ENCODE measurements at regions not wholly inside any gene's neighbourhood (a gene's known extent, or its start where the extent isn't known, plus 50 kb on each side); places are given as distances from the start of the nearest gene placed in this dataset.

GRCh38 chr5:174303437-174304045 lies 258.0 kb downstream of the NSG2 start:
- in situ Hi-C loops (cut with MboI; ENCODE audit: low pct_unique_long_range_greater_than_20kb, low sequenced_read_pairs), result loop anchor here (25.0 kb wide), 1 partner anchor 691 kb away; the partner anchor contains the start of gene BOD1
- DNase-seq, result no peak

DNA sequence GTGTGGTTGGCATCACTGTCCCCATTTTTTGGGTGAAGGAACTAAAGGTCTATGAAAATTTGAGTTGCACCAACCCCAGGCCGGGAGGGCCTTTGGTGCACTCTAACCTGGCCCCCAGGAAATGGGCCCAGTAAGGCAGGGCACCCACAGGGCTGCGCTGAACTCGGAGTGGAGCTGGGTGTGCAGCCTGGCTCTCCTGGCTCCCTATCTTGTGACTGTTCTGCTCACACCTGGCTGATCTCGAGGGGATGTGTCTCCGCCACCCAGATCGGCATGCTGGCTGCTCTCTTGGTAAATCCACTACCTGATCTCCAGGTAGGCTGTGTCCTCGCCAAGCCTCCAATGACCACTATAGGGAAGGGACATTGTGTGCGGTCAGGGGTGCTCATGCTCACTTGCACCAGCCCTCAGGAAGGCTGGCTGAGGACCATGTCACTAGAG lies 259.8 kb downstream of the NSG2 start:
- DNase-seq, result no peak
- in situ Hi-C loops (cut with MboI; ENCODE audit: low pct_unique_long_range_greater_than_20kb, low sequenced_read_pairs), result loop anchor here (25.0 kb wide), 1 partner anchor 693 kb away; the partner anchor contains the start of gene BOD1

DNA sequence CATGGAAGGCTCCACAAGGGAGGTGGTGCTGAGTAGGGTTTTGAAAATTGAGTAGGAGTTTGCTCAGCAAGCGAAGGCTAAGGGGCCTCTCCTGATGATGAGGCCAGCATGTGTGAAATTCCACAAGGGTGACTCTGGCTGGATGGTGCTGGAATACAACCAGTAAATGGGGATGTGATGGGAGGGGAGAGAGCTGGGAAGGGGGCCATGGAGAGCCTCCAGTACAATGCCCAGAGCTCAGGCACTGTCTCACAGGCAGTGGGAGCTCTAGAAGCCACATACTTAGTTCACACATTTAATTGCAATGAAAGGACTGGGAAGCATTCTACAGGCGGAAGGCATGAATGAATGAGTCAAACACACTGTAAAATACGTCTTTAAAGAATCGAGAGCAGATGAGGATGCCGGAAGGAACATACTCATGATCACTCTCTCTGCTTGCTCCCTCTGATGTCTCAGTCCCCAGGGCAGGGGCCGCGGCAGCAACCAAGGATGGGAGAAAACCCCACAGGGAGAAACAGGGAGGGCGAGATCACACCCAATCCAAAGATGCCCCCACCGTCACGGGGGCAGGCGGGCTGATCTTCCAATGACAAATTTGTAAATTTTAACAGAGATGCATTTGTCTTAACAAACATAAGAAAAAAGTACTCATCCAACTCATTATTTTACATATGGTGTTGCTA lies 261.0 kb downstream of the NSG2 start:
- DNase-seq, result no peak

GRCh38 chr5:174307031-174307408 lies 261.5 kb downstream of the NSG2 start:
- DNase-seq, result no peak

More for the DNA sequence above, 261.0 kb downstream of the NSG2 start:
- in situ Hi-C loops (cut with MboI; ENCODE audit: low pct_unique_long_range_greater_than_20kb, low sequenced_read_pairs), result loop anchor here (25.0 kb wide), 1 partner anchor 694 kb away; the partner anchor contains the start of gene BOD1

GRCh38 chr5:174307656-174308271 lies 262.3 kb downstream of the NSG2 start:
- in situ Hi-C loops (cut with MboI; ENCODE audit: low pct_unique_long_range_greater_than_20kb, low sequenced_read_pairs), result loop anchor here (25.0 kb wide), 1 partner anchor 695 kb away; the partner anchor contains the start of gene BOD1
- no peak for DNase-seq

More at GRCh38 chr5:174307031-174307408, 261.5 kb downstream of the NSG2 start:
- in situ Hi-C loops (cut with MboI; ENCODE audit: low pct_unique_long_range_greater_than_20kb, low sequenced_read_pairs), result loop anchor here (25.0 kb wide), 1 partner anchor 695 kb away; the partner anchor contains the start of gene BOD1

- in situ Hi-C loops (cut with MboI; ENCODE audit: low pct_unique_long_range_greater_than_20kb, low sequenced_read_pairs), result loop anchor here (25.0 kb wide), 1 partner anchor 697 kb away; the partner anchor contains the start of gene BOD1
- no peak for DNase-seq
Observed at GRCh38 chr5:174309131-174309795, 263.8 kb downstream of the NSG2 start.

DNA sequence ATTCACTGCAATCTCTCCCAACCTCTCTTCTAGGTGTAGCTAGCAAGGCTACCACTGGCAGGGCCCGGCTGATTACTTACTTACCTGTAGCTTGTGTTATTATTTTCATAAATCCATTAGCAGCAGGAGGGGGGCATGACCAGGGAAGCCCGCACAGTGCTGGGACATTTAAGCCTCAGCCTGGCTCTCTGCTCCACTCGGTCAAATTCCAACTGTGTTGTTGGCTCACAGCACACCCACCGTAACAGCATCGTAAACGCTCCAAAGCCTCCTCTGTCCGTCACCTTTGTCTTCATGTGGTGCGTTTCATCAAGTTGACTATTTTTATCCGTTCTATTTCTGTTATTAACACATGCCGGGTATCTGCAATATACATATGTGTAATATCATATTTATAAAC lies 264.7 kb downstream of the NSG2 start:
- no peak for DNase-seq
- in situ Hi-C loops (cut with MboI; ENCODE audit: low pct_unique_long_range_greater_than_20kb, low sequenced_read_pairs), result loop anchor here (25.0 kb wide), 1 partner anchor 698 kb away; the partner anchor contains the start of gene BOD1

- no peak for DNase-seq
- in situ Hi-C loops (cut with MboI; ENCODE audit: low pct_unique_long_range_greater_than_20kb, low sequenced_read_pairs), result loop anchor here (25.0 kb wide), 1 partner anchor 698 kb away; the partner anchor contains the start of gene BOD1
Observed at GRCh38 chr5:174310706-174311105, 265.2 kb downstream of the NSG2 start.

DNA sequence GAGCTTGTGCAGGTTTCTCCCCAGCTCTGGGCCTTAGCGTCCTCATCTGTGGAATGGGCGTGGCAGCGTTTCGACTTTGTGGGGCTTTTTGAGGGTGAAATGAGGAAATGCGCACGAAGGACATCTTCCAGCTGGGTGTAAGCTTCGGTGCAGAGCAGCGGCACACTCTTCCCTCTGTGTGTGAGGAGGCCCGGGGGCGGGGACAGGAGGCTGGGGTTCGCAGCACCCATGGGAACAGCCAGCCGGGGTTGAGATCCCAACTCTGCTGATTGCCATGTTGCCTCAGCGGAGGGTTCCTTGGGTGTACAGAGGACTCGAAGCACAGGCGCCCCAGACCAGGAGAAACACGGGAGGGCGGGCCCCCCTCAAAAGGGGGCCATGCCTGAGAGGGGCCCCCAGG lies 265.6 kb downstream of the NSG2 start:
- no peak for DNase-seq
- in situ Hi-C loops (cut with MboI; ENCODE audit: low pct_unique_long_range_greater_than_20kb, low sequenced_read_pairs), result loop anchor here (25.0 kb wide), 1 partner anchor 699 kb away; the partner anchor contains the start of gene BOD1

- in situ Hi-C loops (cut with MboI; ENCODE audit: low pct_unique_long_range_greater_than_20kb, low sequenced_read_pairs), result loop anchor here (25.0 kb wide), 1 partner anchor 699 kb away; the partner anchor contains the start of gene BOD1
Observed at GRCh38 chr5:174311531-174312269, 266.2 kb downstream of the NSG2 start.

DNA sequence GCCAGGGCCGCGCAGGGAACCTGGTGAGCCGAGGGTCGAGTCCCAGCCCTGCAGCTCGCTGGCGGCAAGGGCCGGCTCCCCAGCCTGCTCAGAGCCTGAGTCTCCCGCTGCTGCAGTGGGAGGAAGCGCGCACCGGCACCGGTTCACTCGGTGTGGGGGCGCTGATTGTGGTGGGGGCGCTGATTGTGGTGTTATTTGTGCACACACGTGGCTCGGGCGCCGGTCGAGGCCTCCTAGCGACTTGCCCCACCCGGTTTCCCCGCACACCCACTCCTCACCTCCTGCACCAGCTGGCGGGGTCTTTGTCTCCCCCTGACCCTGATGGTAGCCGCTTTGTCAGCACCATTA lies 266.7 kb downstream of the NSG2 start:
- no peak for DNase-seq
- in situ Hi-C loops (cut with MboI; ENCODE audit: low pct_unique_long_range_greater_than_20kb, low sequenced_read_pairs), result loop anchor here (25.0 kb wide), 1 partner anchor 700 kb away; the partner anchor contains the start of gene BOD1

More at GRCh38 chr5:174311531-174312269, 266.2 kb downstream of the NSG2 start:
- DNase-seq, result peak; percentile 58

DNA sequence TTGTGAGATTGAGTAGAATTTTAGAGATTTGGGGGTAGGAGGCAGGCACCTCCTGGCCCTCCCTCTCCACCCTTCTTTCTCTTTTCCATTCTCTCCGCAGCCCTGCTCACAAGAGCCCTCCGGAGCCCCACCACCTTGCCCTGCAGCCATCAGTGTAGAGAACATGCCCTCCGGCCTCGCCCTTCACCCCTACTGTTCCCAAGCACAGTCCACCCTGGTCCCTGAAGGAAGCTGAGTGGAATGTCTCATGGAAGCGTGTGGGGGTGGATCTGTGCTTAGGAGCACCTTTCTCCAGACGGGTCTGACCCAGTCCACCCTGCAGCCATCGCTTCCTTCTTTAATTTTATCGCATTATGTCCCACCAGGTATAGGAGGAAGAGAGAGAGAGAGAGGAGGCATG lies 267.1 kb downstream of the NSG2 start:
- in situ Hi-C loops (cut with MboI; ENCODE audit: low pct_unique_long_range_greater_than_20kb, low sequenced_read_pairs), result loop anchor here (25.0 kb wide), 1 partner anchor 700 kb away; the partner anchor contains the start of gene BOD1
- DNase-seq, result no peak

DNA sequence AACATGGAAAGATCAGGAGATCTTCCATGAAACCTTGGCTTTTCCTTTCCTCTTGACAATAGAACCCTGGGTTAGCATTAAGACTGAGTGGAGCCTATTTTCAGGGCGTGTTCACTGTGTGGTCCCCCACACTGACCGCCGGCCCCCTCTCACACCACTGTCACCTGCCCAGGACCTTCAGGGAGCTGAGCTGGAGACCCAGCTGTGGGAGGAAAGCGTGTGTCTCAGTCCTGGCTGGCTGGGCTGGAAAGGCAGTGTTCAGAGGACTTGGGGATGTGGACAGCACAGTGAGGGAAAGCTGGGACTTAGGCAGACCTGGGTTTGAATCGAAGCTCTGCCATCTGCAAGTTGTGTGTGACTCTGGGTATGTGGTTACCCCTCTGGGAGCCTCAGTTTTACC lies 268.1 kb downstream of the NSG2 start:
- in situ Hi-C loops (cut with MboI; ENCODE audit: low pct_unique_long_range_greater_than_20kb, low sequenced_read_pairs), result loop anchor here (25.0 kb wide), 1 partner anchor 701 kb away; the partner anchor contains the start of gene BOD1
- DNase-seq, result no peak

DNA sequence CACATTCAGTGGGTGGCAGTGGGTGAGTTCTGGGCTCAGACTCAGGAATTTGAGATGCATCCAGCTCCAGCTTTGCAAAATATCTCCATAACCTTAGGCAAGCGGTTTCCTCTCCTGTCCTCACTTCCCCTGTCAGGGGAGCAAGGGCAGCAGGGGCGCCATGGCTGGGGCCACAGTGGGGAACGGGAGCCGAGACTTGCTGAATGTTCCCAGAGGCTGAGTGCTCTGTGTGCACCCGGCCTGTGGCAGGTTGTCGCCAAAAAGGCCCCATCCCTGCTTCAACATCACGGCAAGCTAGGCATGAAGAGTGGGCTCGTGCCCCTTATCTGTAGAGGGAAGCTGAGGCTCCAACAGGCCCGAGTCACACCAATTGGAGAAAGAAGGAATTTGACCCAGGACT lies 268.8 kb downstream of the NSG2 start:
- no peak for DNase-seq
- in situ Hi-C loops (cut with MboI; ENCODE audit: low pct_unique_long_range_greater_than_20kb, low sequenced_read_pairs), result loop anchor here (25.0 kb wide), 1 partner anchor 702 kb away; the partner anchor contains the start of gene BOD1

DNA sequence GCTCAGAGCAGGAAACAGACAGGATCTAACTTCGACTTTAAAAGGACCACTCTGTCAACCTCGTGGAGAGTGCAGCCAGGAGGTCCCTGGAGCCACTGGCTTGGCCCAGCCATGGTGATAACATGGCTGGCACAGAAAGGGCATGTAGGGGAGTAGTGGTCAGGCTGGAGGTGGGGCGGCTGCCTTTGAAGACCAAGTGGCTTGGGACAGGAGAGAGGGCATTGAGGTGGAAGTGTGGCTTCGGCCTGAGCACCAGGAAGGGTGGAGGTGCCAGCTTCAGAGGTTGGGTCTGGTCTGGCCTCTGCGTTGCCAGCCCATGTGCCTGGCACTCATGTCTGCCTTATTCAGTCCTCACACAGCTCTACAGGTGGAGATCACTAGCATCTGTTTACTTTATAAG lies 270.0 kb downstream of the NSG2 start:
- no peak for DNase-seq
- in situ Hi-C loops (cut with MboI; ENCODE audit: low pct_unique_long_range_greater_than_20kb, low sequenced_read_pairs), result loop anchor here (25.0 kb wide), 1 partner anchor 703 kb away; the partner anchor contains the start of gene BOD1

DNA sequence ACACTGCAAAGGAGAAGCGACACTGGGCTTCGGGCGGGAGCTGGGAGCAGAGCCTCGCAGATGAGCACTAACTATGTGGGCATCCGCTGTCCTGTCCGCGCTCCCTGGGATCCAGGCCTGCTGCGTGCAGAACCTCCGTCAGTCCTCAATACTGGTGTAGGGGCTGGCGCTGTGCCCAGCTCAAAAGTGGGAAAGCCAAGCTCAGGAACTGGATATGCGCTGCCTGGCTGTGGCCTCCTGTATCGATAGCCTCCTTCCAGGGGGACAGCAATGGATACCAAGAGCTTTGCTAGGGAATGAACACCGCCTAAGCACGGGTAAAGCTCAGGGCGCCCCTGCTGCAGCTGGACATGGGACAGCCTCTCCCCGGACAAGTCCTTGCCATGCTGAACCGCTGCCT lies 270.4 kb downstream of the NSG2 start:
- in situ Hi-C loops (cut with MboI; ENCODE audit: low pct_unique_long_range_greater_than_20kb, low sequenced_read_pairs), result loop anchor here (25.0 kb wide), 1 partner anchor 704 kb away; the partner anchor contains the start of gene BOD1
- no peak for DNase-seq

DNA sequence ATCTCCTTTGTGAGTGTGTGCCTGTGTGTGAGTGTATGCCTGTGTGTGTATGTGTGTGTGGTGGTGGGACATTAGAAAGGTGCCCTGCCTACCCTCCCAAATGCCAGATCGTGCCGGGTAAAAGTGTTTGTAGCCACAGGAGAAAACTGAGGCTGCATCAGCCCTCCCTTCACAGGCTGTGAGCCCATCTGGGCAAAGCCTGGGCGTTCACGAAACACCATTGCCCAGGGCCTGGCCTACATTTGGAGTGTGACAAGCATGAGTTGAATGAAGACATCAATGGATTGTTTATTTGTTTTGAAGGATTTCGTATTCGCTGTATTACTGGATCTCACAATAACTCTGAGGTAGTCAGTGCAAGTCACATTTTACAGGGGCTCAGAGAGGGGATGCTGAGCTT lies 270.8 kb downstream of the NSG2 start:
- in situ Hi-C loops (cut with MboI; ENCODE audit: low pct_unique_long_range_greater_than_20kb, low sequenced_read_pairs), result loop anchor here (25.0 kb wide), 1 partner anchor 704 kb away; the partner anchor contains the start of gene BOD1

More for the DNA sequence above, 270.8 kb downstream of the NSG2 start:
- DNase-seq, result no peak

All from KBM-7 (cell line).